Astrocyte (in vitro differentiated cells and primary cell): ENCODE measurements at regions not wholly inside any gene's neighbourhood (a gene's known extent, or its start where the extent isn't known, plus 50 kb on each side); places are given as distances from the start of the nearest gene placed in this dataset.

Source experiments
- DNase-seq: peaks from one replicate; pipeline ENCODE4 v3.0.0-alpha.2; 2010; ENCODE audit warnings: low read depth
- FAIRE-seq: peaks from 2 replicates; lab custom pipeline; 2011; peaks lifted over from hg19 to GRCh38; lab: Jason Lieb, UNC
- H2AFZ ChIP-seq: 2 replicates; pipeline ENCODE4 v1.6.0; 2012; ENCODE audit warnings: low read depth, low read length, inconsistent platforms
- H3K27ac ChIP-seq: 2 replicates; pipeline ENCODE4 v1.5.1; 2011; ENCODE audit warnings: low read depth, low read length, inconsistent platforms
- H3K27me3 ChIP-seq: 2 replicates; pipeline ENCODE4 v1.6.0; 2011; ENCODE audit warnings: low read length, inconsistent platforms; ENCODE audit not compliant: insufficient read depth
- H3K36me3 ChIP-seq: 2 replicates; pipeline ENCODE4 v1.5.1; 2011; ENCODE audit warnings: low read length, inconsistent platforms; ENCODE audit not compliant: insufficient read depth
- H3K4me1 ChIP-seq: 2 replicates; pipeline ENCODE4 v1.5.1; 2011; ENCODE audit warnings: low read length, inconsistent platforms; ENCODE audit not compliant: insufficient read depth
- H3K4me2 ChIP-seq: 2 replicates; pipeline ENCODE4 v1.6.0; 2012; ENCODE audit warnings: low read length, inconsistent platforms
- H3K4me3 ChIP-seq: 2 replicates; pipeline ENCODE4 v1.5.1; 2011; ENCODE audit warnings: low read depth, mild to moderate bottlenecking, low read length, inconsistent platforms; ENCODE audit not compliant: insufficient read depth
- H3K79me2 ChIP-seq: 2 replicates; pipeline ENCODE4 v1.6.0; 2012; ENCODE audit warnings: mild to moderate bottlenecking, low read length, inconsistent platforms; ENCODE audit not compliant: insufficient read depth
- H3K9ac ChIP-seq: 2 replicates; pipeline ENCODE4 v1.6.0; 2012; ENCODE audit warnings: mild to moderate bottlenecking, low read length, inconsistent platforms
- H3K9me3 ChIP-seq: 2 replicates; pipeline ENCODE4 v1.5.1; 2012; ENCODE audit warnings: low read depth, mild to moderate bottlenecking, low read length, inconsistent platforms; ENCODE audit not compliant: insufficient read depth
- H4K20me1 ChIP-seq: 2 replicates; pipeline ENCODE4 v1.6.0; 2012; ENCODE audit warnings: low read length, inconsistent platforms; ENCODE audit not compliant: insufficient read depth
- H3K27ac Mint-ChIP-seq: one replicate; pipeline ENCODE4 v1.8.0; 2021; ENCODE audit warnings: mild to moderate bottlenecking, mixed read lengths; ENCODE audit not compliant: unreplicated experiment
- H3K27me3 Mint-ChIP-seq: one replicate; pipeline ENCODE4 v1.8.0; 2021; ENCODE audit warnings: low read depth, mixed read lengths; ENCODE audit not compliant: unreplicated experiment
- H3K36me3 Mint-ChIP-seq: one replicate; pipeline ENCODE4 v1.8.0; 2021; ENCODE audit warnings: low read depth, mixed read lengths; ENCODE audit not compliant: unreplicated experiment
- H3K4me1 Mint-ChIP-seq: one replicate; pipeline ENCODE4 v1.8.0; 2021; ENCODE audit warnings: low read depth, mixed read lengths; ENCODE audit not compliant: unreplicated experiment
- H3K4me3 Mint-ChIP-seq: one replicate; pipeline ENCODE4 v1.8.0; 2021; ENCODE audit warnings: mild to moderate bottlenecking, moderate library complexity, mixed read lengths; ENCODE audit not compliant: unreplicated experiment
- H3K9me3 Mint-ChIP-seq: one replicate; pipeline ENCODE4 v1.8.0; 2021; ENCODE audit warnings: mild to moderate bottlenecking, mixed read lengths; ENCODE audit not compliant: unreplicated experiment
- CTCF ChIP-seq: IDR thresholded peaks from 2 replicates; pipeline ENCODE4 v1.5.1; 2011; ENCODE audit warnings: low read depth, mild to moderate bottlenecking, inconsistent platforms, low read length, moderate library complexity; ENCODE audit not compliant: insufficient read depth
- EZH2 ChIP-seq: IDR thresholded peaks from 2 replicates; pipeline ENCODE4 v1.6.1; 2012; ENCODE audit warnings: mild to moderate bottlenecking, low read length, inconsistent platforms; ENCODE audit not compliant: insufficient read depth

DNA sequence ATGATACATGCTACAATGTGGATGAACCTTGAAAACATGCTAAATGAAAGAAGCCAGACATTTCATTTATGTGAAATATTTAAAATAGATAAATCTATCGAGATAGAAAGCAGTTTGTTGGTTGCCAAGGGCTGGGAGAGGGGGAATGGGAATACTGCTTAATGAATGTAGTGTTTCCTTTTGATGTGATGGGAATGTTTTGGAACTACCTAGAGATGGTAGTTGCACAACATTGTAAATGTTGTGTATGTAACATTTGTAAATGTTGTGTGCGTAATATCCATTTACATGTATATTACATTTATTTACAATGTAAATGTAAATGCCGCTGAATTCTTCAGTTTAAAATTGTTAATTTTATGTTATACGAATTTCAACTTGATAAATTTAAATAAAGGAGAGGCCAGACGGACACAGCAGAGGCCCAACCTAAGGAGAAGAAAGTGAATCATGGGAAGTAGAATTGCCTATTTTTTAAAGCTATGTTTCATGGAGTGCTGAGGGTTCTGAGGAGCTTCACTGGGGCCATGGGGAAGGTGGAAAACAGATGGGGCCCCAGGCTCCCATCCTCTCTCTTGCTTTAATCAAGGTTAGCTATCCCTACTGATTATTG lies 60.0 kb upstream of the TEX13D start:
- no peaks in the 10 kb centered on the region for H3K9me3 Mint-ChIP-seq
- no peak for FAIRE-seq
- H3K36me3 Mint-ChIP-seq = no peaks in the 10 kb centered on the region
- no peak for DNase-seq
- TF ChIP-seq EZH2 = no peak
- TF ChIP-seq CTCF = no peak
- H3K4me3 ChIP-seq = no peak overlapping the region
- H3K27me3 Mint-ChIP-seq = no peaks in the 10 kb centered on the region
- no peak overlapping the region for H3K27ac ChIP-seq
- no peaks in the 10 kb centered on the region for H3K9me3 ChIP-seq
- no peak overlapping the region for H3K4me2 ChIP-seq
- no peak overlapping the region for H2AFZ ChIP-seq
- H3K4me1 ChIP-seq = no peaks in the 10 kb centered on the region
- no peaks in the 10 kb centered on the region for H3K27me3 ChIP-seq
- no peaks in the 10 kb centered on the region for H4K20me1 ChIP-seq
- no peak overlapping the region for H3K27ac Mint-ChIP-seq
- no peaks in the 10 kb centered on the region for H3K4me1 Mint-ChIP-seq
- H3K4me3 Mint-ChIP-seq = no peak overlapping the region
- H3K79me2 ChIP-seq = no peaks in the 10 kb centered on the region
- no peaks in the 10 kb centered on the region for H3K36me3 ChIP-seq
- H3K9ac ChIP-seq = no peak overlapping the region

DNA sequence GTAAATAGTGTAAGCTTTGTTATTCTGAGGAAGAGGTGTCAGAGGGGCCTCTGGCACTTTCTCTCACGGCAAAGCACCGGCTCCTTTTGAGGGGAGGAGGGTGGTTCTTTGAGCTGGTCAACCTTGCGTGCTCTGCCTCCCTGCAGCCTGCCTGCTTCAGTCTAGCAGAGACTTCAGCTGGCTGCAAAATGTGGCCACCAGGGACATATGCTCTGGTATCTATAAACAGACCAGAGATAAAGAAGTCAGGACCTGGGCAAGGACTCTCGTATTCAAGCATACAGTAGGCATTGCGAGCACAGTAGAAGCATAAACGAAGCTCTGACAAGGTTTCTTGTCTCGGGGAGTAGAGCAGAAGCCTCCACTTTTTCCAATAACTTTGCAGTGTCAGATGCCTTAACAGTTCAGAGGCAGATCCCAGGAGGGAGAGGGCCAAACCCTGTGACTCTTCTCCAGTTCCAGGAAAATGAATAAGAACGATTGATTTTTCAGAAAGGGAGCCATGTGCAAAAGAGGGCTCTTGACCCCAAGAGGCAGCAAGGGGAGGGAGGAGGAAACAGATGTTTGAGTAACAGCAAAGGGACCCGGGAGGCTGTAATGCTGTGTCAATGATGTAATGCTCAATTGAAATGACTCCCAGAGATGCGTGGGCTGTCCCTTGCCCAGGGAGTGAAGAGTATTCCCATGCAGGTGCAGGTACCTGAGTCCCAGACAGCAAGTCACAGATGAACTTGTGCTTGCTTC lies 57.9 kb upstream of the TEX13D start:
- TF ChIP-seq EZH2 (no peak), CTCF (no peak)
- Histone ChIP-seq H3K9me3 (no peaks in the 10 kb centered on the region), H3K27ac (no peak overlapping the region), H3K27me3 (no peaks in the 10 kb centered on the region), H3K36me3 (no peaks in the 10 kb centered on the region), H3K4me2 (no peak overlapping the region), H3K9ac (no peak overlapping the region), H3K4me1 (no peaks in the 10 kb centered on the region), H4K20me1 (no peaks in the 10 kb centered on the region), H3K4me3 (no peak overlapping the region), H3K79me2 (no peaks in the 10 kb centered on the region), H2AFZ (no peak overlapping the region)
- Mint-ChIP-seq H3K36me3 (no peaks in the 10 kb centered on the region), H3K27me3 (no peaks in the 10 kb centered on the region), H3K4me1 (no peaks in the 10 kb centered on the region), H3K4me3 (no peak overlapping the region), H3K27ac (no peak overlapping the region), H3K9me3 (no peaks in the 10 kb centered on the region)
- DNase-seq (no peak), FAIRE-seq (peak; percentile 76)
